Activated B cell treated with CpG ODN at 0.5 μM for 24 hours (primary cell): ENCODE measurements at regions not wholly inside any gene's neighbourhood (a gene's known extent, or its start where the extent isn't known, plus 50 kb on each side); places are given as distances from the start of the nearest gene placed in this dataset.

Source experiments
- ATAC-seq: fragments of 200-7000 bp; cut with Tn5 transposase; one replicate; pipeline ENCODE4 v1.10.0; 2021; ENCODE audit warnings: low read depth, mild to moderate bottlenecking, moderate library complexity
- CTCF ChIA-PET: fragments of 350-600 bp; sonication (Branson Sonifier 250); formaldehyde crosslinking; loops from one replicate; lab custom pipeline; 2021; ENCODE audit warnings: antibody characterized with exemption; lab: Charles Lee
- POLR2A ChIA-PET: fragments of 350-600 bp; sonication (Branson Sonifier 250); formaldehyde crosslinking; loops from one replicate; lab custom pipeline; 2021; ENCODE audit warnings: antibody characterized with exemption; lab: Charles Lee
- DNase-seq: peaks from one replicate; pipeline ENCODE4 v3.0.0; 2022
- H3K27ac Mint-ChIP-seq: one replicate; pipeline ENCODE4 v1.8.0; 2020; ENCODE audit warnings: mixed read lengths
- H3K27me3 Mint-ChIP-seq: one replicate; pipeline ENCODE4 v1.8.0; 2021; ENCODE audit warnings: mixed read lengths
- H3K36me3 Mint-ChIP-seq: one replicate; pipeline ENCODE4 v1.8.0; 2021; ENCODE audit warnings: low read depth, mixed read lengths
- H3K4me1 Mint-ChIP-seq: one replicate; pipeline ENCODE4 v1.8.0; 2021; ENCODE audit warnings: mixed read lengths
- H3K4me3 Mint-ChIP-seq: one replicate; pipeline ENCODE4 v1.8.0; 2020; ENCODE audit warnings: mild to moderate bottlenecking, mixed read lengths
- H3K9me3 Mint-ChIP-seq: one replicate; pipeline ENCODE4 v1.8.0; 2020; ENCODE audit warnings: mixed read lengths
- intact Hi-C: fragments of 100-400 bp; cut with micrococcal nuclease; formaldehyde crosslinking; loops from one replicate; pipeline ENCODE4 v1.15.1; 2024
- TF ChIP-seq, protein P1 (sequence below): fragments of 200-600 bp; IDR thresholded peaks from one replicate; pipeline ENCODE4 v1.8.0; 2022; ENCODE audit warnings: antibody characterized with exemption, mild to moderate bottlenecking

DNA sequence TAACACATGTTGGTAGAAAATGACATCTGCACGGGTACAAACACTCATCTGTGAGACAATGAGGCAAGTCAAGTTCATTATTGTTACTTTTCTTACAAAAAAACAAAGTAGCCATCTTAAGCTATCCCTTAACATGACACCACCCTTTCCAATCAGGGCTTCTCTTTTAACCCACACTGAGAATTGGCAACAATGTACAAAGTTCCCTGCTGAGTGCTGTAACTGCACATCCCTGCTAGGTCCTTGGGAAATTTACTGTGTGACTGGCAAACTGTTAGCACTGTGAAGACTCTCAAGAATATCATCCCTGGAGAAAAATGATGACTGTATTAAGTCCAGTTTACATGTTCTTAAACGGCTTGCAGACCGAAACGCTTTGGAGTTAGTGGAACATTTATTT is 185.8 kb upstream of the PLD5 start:
- Mint-ChIP-seq H3K4me1 (no peaks in the 10 kb centered on the region), H3K9me3 (peaks cover 5% of the 10 kb centered on the region), H3K27me3 (no peaks in the 10 kb centered on the region), H3K27ac (no peak overlapping the region), H3K4me3 (no peak overlapping the region), H3K36me3 (no peaks in the 10 kb centered on the region)
- ChIA-PET POLR2A (no interaction called here), CTCF (no interaction called here)
- TF ChIP-seq, protein P1, sequence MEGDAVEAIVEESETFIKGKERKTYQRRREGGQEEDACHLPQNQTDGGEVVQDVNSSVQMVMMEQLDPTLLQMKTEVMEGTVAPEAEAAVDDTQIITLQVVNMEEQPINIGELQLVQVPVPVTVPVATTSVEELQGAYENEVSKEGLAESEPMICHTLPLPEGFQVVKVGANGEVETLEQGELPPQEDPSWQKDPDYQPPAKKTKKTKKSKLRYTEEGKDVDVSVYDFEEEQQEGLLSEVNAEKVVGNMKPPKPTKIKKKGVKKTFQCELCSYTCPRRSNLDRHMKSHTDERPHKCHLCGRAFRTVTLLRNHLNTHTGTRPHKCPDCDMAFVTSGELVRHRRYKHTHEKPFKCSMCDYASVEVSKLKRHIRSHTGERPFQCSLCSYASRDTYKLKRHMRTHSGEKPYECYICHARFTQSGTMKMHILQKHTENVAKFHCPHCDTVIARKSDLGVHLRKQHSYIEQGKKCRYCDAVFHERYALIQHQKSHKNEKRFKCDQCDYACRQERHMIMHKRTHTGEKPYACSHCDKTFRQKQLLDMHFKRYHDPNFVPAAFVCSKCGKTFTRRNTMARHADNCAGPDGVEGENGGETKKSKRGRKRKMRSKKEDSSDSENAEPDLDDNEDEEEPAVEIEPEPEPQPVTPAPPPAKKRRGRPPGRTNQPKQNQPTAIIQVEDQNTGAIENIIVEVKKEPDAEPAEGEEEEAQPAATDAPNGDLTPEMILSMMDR: no peak
- DNase-seq (no peak), ATAC-seq (no peak)
- intact Hi-C loops: no loop called here

DNA sequence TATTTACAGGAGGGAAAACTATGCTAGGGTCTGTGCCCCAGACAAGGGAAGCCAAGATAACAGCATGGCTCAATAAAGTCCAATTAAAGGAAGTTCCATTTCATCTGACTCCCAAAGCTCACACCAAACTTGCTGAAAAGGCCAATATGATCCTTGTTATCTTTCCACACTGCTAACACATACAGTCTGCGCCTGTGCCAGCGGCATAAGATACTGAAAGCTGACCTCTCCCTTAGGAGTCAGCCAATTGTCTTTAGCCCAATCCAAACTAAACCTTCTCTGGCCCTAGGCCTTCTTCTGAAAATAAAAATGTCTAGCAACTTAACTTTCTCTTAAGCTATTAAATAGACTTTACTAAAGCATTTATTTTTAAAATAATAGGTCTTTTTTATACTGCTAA is 179.0 kb upstream of the PLD5 start:
- Mint-ChIP-seq H3K27me3 (peaks cover 3% of the 10 kb centered on the region), H3K4me3 (no peak overlapping the region), H3K9me3 (no peaks in the 10 kb centered on the region), H3K4me1 (no peaks in the 10 kb centered on the region), H3K27ac (no peak overlapping the region), H3K36me3 (no peaks in the 10 kb centered on the region)
- ChIA-PET CTCF (no interaction called here), POLR2A (no interaction called here)
- TF ChIP-seq, protein P1: no peak
- intact Hi-C loops: no loop called here
- DNase-seq: no peak
- ATAC-seq: no peak

DNA sequence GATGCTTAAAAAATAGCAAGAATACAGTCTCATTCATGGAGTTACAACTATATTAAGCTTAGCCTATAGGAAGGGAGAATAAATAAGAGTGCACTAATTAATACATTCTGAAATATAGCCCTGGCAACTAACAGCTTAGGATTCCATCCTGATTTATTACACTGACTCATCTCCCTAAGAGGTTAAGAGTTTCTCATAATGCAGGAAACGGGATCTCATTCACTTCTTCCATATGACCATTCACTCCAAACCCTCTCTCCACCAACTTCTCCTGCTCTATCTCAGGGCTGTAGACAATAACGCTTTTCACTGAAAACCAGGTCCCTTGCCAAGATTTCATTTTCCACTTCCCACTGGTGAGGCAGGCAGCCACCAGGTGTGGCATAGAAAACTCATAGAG is 168.5 kb upstream of the PLD5 start:
- ChIA-PET CTCF (no interaction called here), POLR2A (no interaction called here)
- Mint-ChIP-seq H3K27me3 (no peaks in the 10 kb centered on the region), H3K27ac (no peak overlapping the region), H3K9me3 (no peaks in the 10 kb centered on the region), H3K36me3 (no peaks in the 10 kb centered on the region), H3K4me3 (no peak overlapping the region), H3K4me1 (peaks cover 9% of the 10 kb centered on the region)
- ATAC-seq: no peak
- TF ChIP-seq, protein P1: no peak
- intact Hi-C loops: no loop called here
- DNase-seq: no peak

DNA sequence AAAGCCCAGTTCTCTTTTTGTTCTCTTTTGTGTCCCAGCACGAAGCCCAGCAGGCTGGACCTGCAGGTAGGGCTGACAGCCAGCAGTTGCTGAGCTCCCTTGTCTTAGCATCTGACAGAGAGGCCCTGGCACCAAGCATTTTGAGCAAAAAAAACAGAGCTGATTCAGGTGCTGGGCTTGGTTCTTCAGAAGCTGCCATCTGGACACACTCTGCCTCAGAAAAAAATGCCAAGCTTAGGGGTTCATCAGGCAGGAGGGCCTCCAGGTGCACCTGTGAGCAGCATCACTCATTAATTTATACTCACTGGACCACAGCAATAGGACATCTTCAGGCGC is 167.1 kb upstream of the PLD5 start:
- TF ChIP-seq, protein P1: no peak
- DNase-seq (no peak), ATAC-seq (no peak)
- no peaks in the 10 kb centered on the region for H3K9me3 Mint-ChIP-seq
- ChIA-PET CTCF (no interaction called here), POLR2A (no interaction called here)
- H3K27me3 Mint-ChIP-seq: no peaks in the 10 kb centered on the region
- H3K27ac Mint-ChIP-seq: no peak overlapping the region
- intact Hi-C loops: no loop called here
- H3K36me3 Mint-ChIP-seq: no peaks in the 10 kb centered on the region
- H3K4me3 Mint-ChIP-seq: no peak overlapping the region
- H3K4me1 Mint-ChIP-seq: peaks cover 9% of the 10 kb centered on the region

DNA sequence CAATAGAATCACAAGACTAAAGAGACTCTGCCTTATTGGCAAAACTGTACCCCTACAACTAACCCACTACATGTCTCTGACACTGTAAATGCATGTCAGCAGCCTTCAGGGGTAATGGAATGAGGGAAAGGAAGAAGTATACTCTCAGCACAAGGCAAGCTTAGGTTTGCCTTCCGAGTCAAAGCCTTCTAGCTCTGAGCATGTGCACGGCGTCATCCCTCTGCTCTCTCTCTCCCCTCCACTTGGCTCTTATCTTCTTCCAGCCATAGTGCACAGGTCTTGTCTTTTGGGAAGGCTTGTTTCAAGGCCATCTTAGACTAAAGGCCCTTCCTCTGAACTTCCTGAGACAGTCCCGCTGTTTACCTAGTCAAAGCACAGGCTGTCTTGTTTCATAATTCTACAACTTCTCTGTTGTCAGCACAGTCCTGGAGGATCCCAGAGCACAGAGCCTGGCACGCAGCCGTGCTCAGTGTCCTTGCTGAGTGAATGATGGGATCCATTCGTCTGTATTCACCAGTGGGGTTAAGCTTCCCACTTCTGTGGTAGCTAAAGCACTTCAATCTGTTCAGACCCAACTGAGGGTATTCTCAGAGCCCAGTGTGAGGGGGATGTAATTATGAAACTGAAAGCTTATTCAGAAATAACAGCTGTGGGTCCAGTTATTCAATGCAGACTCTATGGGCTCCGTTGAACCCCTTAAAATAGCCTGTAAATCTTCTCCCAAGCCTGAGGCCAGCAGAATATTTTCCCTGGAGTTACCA is 166.5 kb upstream of the PLD5 start:
- H3K36me3 Mint-ChIP-seq: no peaks in the 10 kb centered on the region
- ChIA-PET POLR2A (no interaction called here), CTCF (no interaction called here)
- DNase-seq (no peak), ATAC-seq (no peak)
- no peak overlapping the region for H3K4me3 Mint-ChIP-seq
- no peaks in the 10 kb centered on the region for H3K9me3 Mint-ChIP-seq
- no peaks in the 10 kb centered on the region for H3K27me3 Mint-ChIP-seq
- TF ChIP-seq, protein P1: no peak
- no peak overlapping the region for H3K27ac Mint-ChIP-seq
- H3K4me1 Mint-ChIP-seq: peaks cover 9% of the 10 kb centered on the region
- intact Hi-C loops: no loop called here
